Lower leg skin (tissue), 4 donors: ENCODE measurements at regions not wholly inside any gene's neighbourhood (a gene's known extent, or its start where the extent isn't known, plus 50 kb on each side); places are given as distances from the start of the nearest gene placed in this dataset.

Experiments
- DNase-seq, 2 donors: peaks; one replicate each; pipeline ENCODE4 v3.0.0-alpha.2; 2019; ENCODE audit warnings: low spot score in 2 of 2
- H3K4me3 ChIP-seq: fragments of 200-600 bp; sonication (generic); 2 replicates; pipeline ENCODE4 v1.5.1; 2017; ENCODE audit warnings: mild to moderate bottlenecking, low read depth; ENCODE audit not compliant: poor library complexity, severe bottlenecking
- POLR2A ChIP-seq, 2 donors: fragments of 450-650 bp; IDR thresholded peaks; one replicate each; pipeline ENCODE4 v1.6.1; 2016 to 2017; ENCODE audit warnings: antibody characterized with exemption in 2 of 2, mild to moderate bottlenecking in 1 of 2, moderate library complexity in 1 of 2
- WGBS, 2 donors: methylation state at CpG; one replicate each; pipeline ENCODE4 v1.1.5; 2018; 5-methylcytosine and 5-hydroxymethylcytosine counted together
- intact Hi-C: fragments of 100-400 bp; cut with DNase I; formaldehyde crosslinking; loops from one replicate; pipeline ENCODE4 v1.15.0; 2023; ENCODE audit warnings: low total_unique reads
- TF ChIP-seq, protein P1 (sequence below), 3 donors: fragments of 450-650 bp; IDR thresholded peaks; one replicate each; pipeline ENCODE4 v1.5.1; 2016; ENCODE audit warnings: antibody characterized with exemption in 3 of 3, mild to moderate bottlenecking in 3 of 3, moderate library complexity in 2 of 3

DNA sequence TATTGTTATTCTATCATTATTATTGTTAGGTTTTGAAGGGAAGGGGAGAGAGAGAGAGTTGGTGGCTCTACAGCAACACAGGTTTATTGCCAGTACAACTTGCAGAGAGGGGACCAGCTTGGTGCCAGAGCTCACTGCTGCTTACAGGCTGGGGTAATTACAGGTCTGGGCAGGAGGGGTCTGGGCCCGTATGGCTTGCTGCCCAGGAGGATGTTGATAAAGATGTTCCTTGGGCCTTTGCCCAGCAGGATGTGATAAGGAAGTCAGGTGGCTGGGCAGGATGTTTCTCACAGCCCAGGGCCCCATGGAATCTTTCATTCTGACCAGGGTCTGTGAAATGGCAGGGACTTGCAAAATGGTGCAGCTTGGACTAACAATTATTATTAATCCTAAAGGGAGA is 64.2 kb upstream of the ZNF599 start:
- intact Hi-C loops = no loop called here
- WGBS, 2 donors = 0 to 17% methylated on average over 1 of the region's 1 CpG
- no peak for DNase-seq
- TF ChIP-seq, protein P1, sequence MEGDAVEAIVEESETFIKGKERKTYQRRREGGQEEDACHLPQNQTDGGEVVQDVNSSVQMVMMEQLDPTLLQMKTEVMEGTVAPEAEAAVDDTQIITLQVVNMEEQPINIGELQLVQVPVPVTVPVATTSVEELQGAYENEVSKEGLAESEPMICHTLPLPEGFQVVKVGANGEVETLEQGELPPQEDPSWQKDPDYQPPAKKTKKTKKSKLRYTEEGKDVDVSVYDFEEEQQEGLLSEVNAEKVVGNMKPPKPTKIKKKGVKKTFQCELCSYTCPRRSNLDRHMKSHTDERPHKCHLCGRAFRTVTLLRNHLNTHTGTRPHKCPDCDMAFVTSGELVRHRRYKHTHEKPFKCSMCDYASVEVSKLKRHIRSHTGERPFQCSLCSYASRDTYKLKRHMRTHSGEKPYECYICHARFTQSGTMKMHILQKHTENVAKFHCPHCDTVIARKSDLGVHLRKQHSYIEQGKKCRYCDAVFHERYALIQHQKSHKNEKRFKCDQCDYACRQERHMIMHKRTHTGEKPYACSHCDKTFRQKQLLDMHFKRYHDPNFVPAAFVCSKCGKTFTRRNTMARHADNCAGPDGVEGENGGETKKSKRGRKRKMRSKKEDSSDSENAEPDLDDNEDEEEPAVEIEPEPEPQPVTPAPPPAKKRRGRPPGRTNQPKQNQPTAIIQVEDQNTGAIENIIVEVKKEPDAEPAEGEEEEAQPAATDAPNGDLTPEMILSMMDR (IDR thresholded peaks at IDR 0.05) = no peak
- no peak for TF ChIP-seq POLR2A (IDR thresholded peaks at IDR 0.05)
- H3K4me3 ChIP-seq = no peak overlapping the region

- no peak for DNase-seq
- intact Hi-C loops = no loop called here
- WGBS, 2 donors = 83 to 85% methylated on average over 7 of the region's 7 CpGs
- TF ChIP-seq POLR2A (IDR thresholded peaks at IDR 0.05) = no peak
- TF ChIP-seq, protein P1 (IDR thresholded peaks at IDR 0.05) = no peak
- H3K4me3 ChIP-seq = no peak overlapping the region
Observed at GRCh38 chr19:34835631-34836351, 62.8 kb upstream of the ZNF599 start.

GRCh38 chr19:34834472-34835061 is 61.6 kb upstream of the ZNF599 start:
- TF ChIP-seq, protein P1 (IDR thresholded peaks at IDR 0.05) = no peak
- TF ChIP-seq POLR2A (IDR thresholded peaks at IDR 0.05) = no peak
- intact Hi-C loops = no loop called here
- WGBS, 2 donors = 79 to 84% methylated on average over 7 of the region's 7 CpGs
- H3K4me3 ChIP-seq = no peak overlapping the region
- DNase-seq = no peak

DNA sequence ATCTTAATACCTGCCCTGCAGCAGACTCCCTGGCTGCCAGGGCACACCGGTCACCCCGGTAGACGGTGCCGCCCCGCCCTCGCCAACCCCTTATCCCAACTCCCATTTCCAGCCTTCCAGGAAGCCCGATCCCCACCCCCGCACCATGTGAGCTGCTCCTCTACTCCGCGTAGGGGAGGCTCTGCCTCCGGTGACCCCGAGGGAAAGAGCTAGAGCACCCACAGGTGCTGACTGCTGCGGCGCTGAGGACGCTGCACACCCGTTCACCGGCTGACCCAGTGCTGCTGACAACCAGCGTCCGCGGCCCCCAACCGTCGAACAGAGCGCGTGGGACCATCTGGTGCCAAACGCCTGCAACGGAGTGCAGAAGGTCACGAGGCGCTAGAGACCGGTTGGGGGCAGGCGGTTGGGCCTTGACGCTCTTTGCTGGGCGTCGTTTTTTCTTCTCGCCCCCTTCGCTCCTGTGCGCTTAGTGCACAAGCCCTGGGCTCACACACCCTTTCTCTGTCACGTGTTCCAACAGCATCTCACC is 59.6 kb upstream of the ZNF599 start:
- no peak for DNase-seq
- TF ChIP-seq, protein P1 (IDR thresholded peaks at IDR 0.05) = no peak
- TF ChIP-seq POLR2A (IDR thresholded peaks at IDR 0.05) = no peak
- 82% methylated on average over 37 of the region's 37 CpGs for WGBS, 2 donors
- intact Hi-C loops = no loop called here
- H3K4me3 ChIP-seq = no peak overlapping the region

GRCh38 chr19:34831714-34832113 is 58.7 kb upstream of the ZNF599 start:
- TF ChIP-seq, protein P1 (IDR thresholded peaks at IDR 0.05) = no peak
- no peak for TF ChIP-seq POLR2A (IDR thresholded peaks at IDR 0.05)
- H3K4me3 ChIP-seq = no peak overlapping the region
- DNase-seq = no peak
- 76 to 80% methylated on average over 5 of the region's 5 CpGs for WGBS, 2 donors
- intact Hi-C loops = no loop called here
